H1 (cell line): ENCODE measurements at regions not wholly inside any gene's neighbourhood (a gene's known extent, or its start where the extent isn't known, plus 50 kb on each side); places are given as distances from the start of the nearest gene placed in this dataset.

Experiments used
- ASH2L ChIP-seq: fragments of 200-600, 300-600 bp; sonication (generic); IDR thresholded peaks from one replicate; pipeline ENCODE4 v1.7.1; 2017; ENCODE audit warnings: low read length
- CBX5 ChIP-seq: fragments of 300-800, 300-1000 bp; sonication (generic); IDR thresholded peaks from 2 replicates; pipeline ENCODE4 v1.7.1; 2016; ENCODE audit warnings: antibody characterized with exemption, low read length, low read depth
- CHD1 ChIP-seq: IDR thresholded peaks from 2 replicates; pipeline ENCODE4 v1.6.1; 2012; ENCODE audit warnings: low read depth, low read length, improper control_type of control experiment
- CTCF ChIP-seq, 3 experiments: IDR thresholded peaks; 1 replicate in 2 of 3; 2 replicates in 1 of 3; pipeline versions ENCODE4 v1.5.1 to v1.6.1; 2011; ENCODE audit warnings: low read length in 3 of 3, mild to moderate bottlenecking in 3 of 3, inconsistent platforms in 2 of 3, low read depth in 1 of 3, moderate library complexity in 1 of 3; ENCODE audit not compliant: insufficient read depth in 1 of 3; ENCODE audit errors: control extremely low read depth in 1 of 3
- PHF8 ChIP-seq: fragments of 200-600 bp; sonication (generic); conservative IDR thresholded peaks from 2 replicates; pipeline ENCODE4 v1.7.1; 2012; ENCODE audit warnings: low read depth, mild to moderate bottlenecking, inconsistent platforms, low read length, moderate library complexity
- POLR2AphosphoS5 ChIP-seq: IDR thresholded peaks from 2 replicates; pipeline ENCODE4 v1.6.1; 2011; ENCODE audit warnings: low read depth, low read length
- TEAD4 ChIP-seq: IDR thresholded peaks from 2 replicates; pipeline ENCODE4 v1.6.1; 2012; ENCODE audit warnings: low read depth, low read length, inconsistent platforms, mixed read lengths

GRCh38 chr11:45036733-45037132, 86.0 kb upstream of the TP53I11 start:
- TF ChIP-seq TEAD4 (no peak), ASH2L (no peak), CTCF (IDR thresholded peaks at IDR 0.05; ENCODE audit: control extremely low read depth in 1 of 3, insufficient read depth in 1 of 3, low read depth in 1 of 3, low read length in 3 of 3) (no peak), CHD1 (no peak), POLR2AphosphoS5 (no peak), PHF8 (no peak), CBX5 (no peak)
